Endothelial cell (in vitro differentiated cells): ENCODE measurements at regions not wholly inside any gene's neighbourhood (a gene's known extent, or its start where the extent isn't known, plus 50 kb on each side); places are given as distances from the start of the nearest gene placed in this dataset.

Source experiments
- DNase-seq: peaks from one replicate; pipeline ENCODE4 v3.0.0; 2021; ENCODE audit warnings: low spot score
- H3K27ac Mint-ChIP-seq: one replicate; pipeline ENCODE4 v1.8.0; 2021; ENCODE audit warnings: mixed read lengths, inconsistent platforms; ENCODE audit not compliant: unreplicated experiment
- H3K27me3 Mint-ChIP-seq: one replicate; pipeline ENCODE4 v1.8.0; 2021; ENCODE audit warnings: mild to moderate bottlenecking, moderate library complexity, mixed read lengths, inconsistent platforms; ENCODE audit not compliant: unreplicated experiment
- H3K36me3 Mint-ChIP-seq: one replicate; pipeline ENCODE4 v1.8.0; 2021; ENCODE audit warnings: mild to moderate bottlenecking, low read depth, mixed read lengths, inconsistent platforms; ENCODE audit not compliant: unreplicated experiment
- H3K4me1 Mint-ChIP-seq: one replicate; pipeline ENCODE4 v1.8.0; 2021; ENCODE audit warnings: mild to moderate bottlenecking, mixed read lengths, inconsistent platforms; ENCODE audit not compliant: unreplicated experiment
- H3K4me3 Mint-ChIP-seq: one replicate; pipeline ENCODE4 v1.8.0; 2021; ENCODE audit warnings: mild to moderate bottlenecking, mixed read lengths, inconsistent platforms; ENCODE audit not compliant: unreplicated experiment
- H3K9me3 Mint-ChIP-seq: one replicate; pipeline ENCODE4 v1.8.0; 2021; ENCODE audit warnings: mixed read lengths, inconsistent platforms; ENCODE audit not compliant: unreplicated experiment
- CTCF ChIP-seq: fragments of 200-600 bp; sonication (generic); IDR thresholded peaks from one replicate; pipeline ENCODE4 v1.5.0; 2021; ENCODE audit warnings: antibody characterized with exemption; ENCODE audit not compliant: unreplicated experiment

DNA sequence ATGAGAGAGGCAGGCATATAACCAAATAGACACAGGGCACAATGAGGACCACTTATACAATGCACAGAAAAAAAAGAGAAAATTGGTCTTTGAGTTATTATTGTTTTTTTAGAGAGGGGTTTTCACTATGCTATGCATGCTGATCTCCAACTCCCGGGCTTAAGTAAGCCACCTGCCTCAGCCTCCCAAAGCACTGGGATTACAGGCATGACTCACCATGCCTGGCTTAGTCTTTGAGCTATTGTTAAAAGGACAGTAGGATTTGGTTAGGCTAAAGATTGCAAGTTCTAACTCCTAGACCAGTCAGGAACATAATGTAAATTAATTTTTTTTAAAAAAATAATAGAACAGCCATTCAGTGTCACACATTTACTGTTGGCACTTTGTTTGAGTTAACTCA is 340.1 kb downstream of the GPAT3 start:
- Mint-ChIP-seq H3K27ac (no peak overlapping the region), H3K4me3 (no peak overlapping the region), H3K27me3 (no peaks in the 10 kb centered on the region), H3K4me1 (no peaks in the 10 kb centered on the region), H3K36me3 (no peaks in the 10 kb centered on the region), H3K9me3 (no peaks in the 10 kb centered on the region)
- DNase-seq, result no peak
- TF ChIP-seq CTCF, result no peak

DNA sequence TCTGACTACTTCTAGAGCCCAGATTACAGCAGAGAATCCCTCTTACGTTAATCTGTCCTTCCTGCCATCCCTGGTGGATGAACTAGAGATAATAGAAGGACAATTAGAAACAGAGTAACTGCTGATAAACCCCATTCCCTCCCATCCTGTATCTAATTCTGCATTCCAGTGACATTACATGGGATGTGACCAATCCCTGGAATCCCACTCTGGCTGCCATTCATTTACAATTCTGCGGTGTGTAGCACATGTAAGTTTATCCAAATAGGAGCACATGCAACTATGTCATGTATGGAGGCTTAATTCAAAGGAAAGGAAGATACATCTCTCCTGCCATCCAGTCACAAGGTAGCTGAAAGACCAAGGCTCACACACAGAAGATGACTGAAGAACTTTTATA is 339.5 kb downstream of the GPAT3 start:
- no peak for DNase-seq
- Mint-ChIP-seq H3K4me1 (peaks cover 6% of the 10 kb centered on the region), H3K4me3 (no peak overlapping the region), H3K27me3 (no peaks in the 10 kb centered on the region), H3K27ac (no peak overlapping the region), H3K9me3 (no peaks in the 10 kb centered on the region), H3K36me3 (no peaks in the 10 kb centered on the region)
- TF ChIP-seq CTCF, result no peak

GRCh38 chr4:83873996-83874395 is 338.1 kb downstream of the GPAT3 start:
- Mint-ChIP-seq H3K36me3 (no peaks in the 10 kb centered on the region), H3K4me3 (no peak overlapping the region), H3K27ac (no peak overlapping the region), H3K27me3 (no peaks in the 10 kb centered on the region), H3K9me3 (no peaks in the 10 kb centered on the region), H3K4me1 (peaks cover 9% of the 10 kb centered on the region)
- no peak for DNase-seq
- no peak for TF ChIP-seq CTCF

DNA sequence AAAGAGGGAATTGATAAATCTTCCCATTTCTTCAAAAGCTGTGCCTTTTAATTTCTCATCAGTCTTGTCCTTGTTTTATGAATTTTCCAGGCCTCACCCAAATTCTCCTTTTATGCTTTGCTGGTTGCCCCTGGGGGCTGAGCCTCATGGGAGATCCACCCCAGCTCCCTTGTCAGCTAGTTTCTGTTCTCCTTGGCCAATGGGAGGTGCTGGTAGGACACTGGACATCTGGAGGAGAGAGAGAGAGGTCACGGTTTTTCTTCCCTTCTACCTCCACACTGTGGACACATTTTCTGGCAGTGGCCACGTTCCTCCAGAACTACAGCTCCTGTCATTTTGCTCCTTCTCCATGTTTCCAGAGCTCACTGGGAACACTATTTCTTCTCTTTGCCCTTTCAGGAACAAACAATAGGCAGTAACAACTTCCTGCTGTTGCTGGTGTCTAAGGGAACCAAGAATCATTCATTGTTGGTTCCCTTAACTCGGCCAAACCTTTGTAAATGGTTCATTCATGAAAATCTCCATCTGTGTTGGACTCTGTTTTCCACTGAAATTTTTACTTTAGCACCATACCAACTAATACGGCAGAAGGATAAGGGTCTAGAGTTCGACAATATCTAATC is 334.5 kb downstream of the GPAT3 start:
- Mint-ChIP-seq H3K36me3 (no peaks in the 10 kb centered on the region), H3K4me3 (no peak overlapping the region), H3K4me1 (peaks cover 21% of the 10 kb centered on the region), H3K9me3 (no peaks in the 10 kb centered on the region), H3K27ac (peak overlapping the region; percentile 79), H3K27me3 (peaks cover 2% of the 10 kb centered on the region)
- no peak for DNase-seq
- TF ChIP-seq CTCF, result no peak

- no peak overlapping the region for H3K4me3 Mint-ChIP-seq
- no peak for TF ChIP-seq CTCF
Measured at GRCh38 chr4:83866834-83867621, 331.1 kb downstream of the GPAT3 start.

More at GRCh38 chr4:83866834-83867621, 331.1 kb downstream of the GPAT3 start:
- no peak overlapping the region for H3K27ac Mint-ChIP-seq
- H3K36me3 Mint-ChIP-seq, result no peaks in the 10 kb centered on the region
- no peaks in the 10 kb centered on the region for H3K9me3 Mint-ChIP-seq
- peaks cover 21% of the 10 kb centered on the region for H3K4me1 Mint-ChIP-seq
- peaks cover 2% of the 10 kb centered on the region for H3K27me3 Mint-ChIP-seq
- peak; percentile 4 for DNase-seq
